GM19099 (cell line): ENCODE measurements at regions not wholly inside any gene's neighbourhood (a gene's known extent, or its start where the extent isn't known, plus 50 kb on each side); places are given as distances from the start of the nearest gene placed in this dataset.

Source experiments
- POLR2A ChIP-seq: IDR thresholded peaks from 3 replicates; pipeline ENCODE4 v1.6.1; 2011; ENCODE audit warnings: low read depth; ENCODE audit not compliant: insufficient read length; ENCODE audit errors: extremely low read depth

- no peak for TF ChIP-seq POLR2A
Observed at GRCh38 chr3:118564800-118565199, 469.8 kb downstream of the IGSF11 start.

- TF ChIP-seq POLR2A: no peak
Observed at GRCh38 chr3:118573912-118574311, 460.7 kb downstream of the IGSF11 start.

DNA sequence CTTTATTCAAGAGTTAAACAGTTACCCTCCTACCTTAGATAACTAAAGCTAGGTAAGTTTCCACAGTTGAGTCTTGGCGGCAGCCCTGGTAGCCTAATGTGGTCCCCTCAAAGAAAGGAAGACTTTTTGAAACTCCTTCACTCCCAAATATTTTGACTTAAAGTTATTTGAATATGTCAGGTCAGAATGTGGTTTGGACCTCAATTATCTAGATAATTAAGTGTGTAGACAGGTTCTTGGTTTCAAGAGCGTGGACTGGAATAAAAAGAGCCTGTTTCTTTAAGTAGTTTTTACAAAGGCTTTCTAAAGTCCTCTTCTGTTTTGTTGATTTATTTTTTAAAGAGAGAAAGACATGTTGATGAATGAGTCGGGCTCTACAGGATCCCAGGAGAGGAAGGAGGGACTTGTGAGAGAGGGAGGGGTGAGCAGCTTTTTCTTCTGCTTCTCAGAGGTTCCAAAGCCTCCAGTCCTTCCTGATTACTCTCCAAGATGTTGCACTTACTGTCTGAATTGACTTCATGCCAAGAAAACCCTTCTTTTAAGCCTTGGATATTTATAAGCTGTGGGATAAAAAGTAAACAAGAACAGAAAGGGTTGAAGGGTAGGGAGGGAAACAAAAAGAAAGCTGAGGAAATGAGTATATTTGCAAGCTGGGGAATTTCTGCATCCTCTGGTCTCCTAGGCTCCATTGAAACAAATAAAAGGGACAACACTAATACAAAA lies 457.4 kb downstream of the IGSF11 start:
- TF ChIP-seq POLR2A: no peak

- no peak for TF ChIP-seq POLR2A
Observed at GRCh38 chr3:118578559-118578958, 456.1 kb downstream of the IGSF11 start.

DNA sequence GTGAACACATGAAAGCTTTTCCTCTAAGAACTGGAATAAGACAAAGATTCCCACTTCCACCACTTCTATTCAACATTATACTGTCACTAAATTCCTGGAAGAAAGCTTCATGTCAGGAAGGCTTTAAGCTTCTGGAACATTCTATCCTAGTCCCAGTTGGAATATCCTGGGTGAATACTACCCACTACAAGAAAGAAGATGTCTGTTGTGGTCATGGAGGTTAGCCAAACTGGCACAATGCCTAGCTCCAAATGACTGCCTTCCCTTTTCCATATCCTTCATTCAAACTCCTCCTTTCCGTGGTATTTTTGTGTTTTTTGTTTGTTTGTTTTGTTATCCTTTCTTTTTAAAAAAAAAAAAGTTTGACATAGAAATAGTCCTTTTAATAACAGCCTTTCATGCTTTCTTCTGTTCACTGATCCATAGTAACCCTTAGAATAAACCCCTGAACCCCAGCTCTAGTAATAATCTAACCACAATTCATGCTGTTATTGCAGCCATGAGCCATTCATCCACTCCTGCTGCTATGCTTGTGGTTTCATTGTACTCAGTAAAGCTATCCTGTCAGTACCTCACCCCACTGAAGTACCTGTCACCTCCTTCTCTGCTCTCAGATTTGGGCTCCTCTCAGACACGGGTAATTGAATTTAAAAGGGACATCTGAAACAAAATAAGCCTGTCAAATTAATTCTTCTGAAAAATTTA lies 447.5 kb downstream of the IGSF11 start:
- TF ChIP-seq POLR2A: no peak

DNA sequence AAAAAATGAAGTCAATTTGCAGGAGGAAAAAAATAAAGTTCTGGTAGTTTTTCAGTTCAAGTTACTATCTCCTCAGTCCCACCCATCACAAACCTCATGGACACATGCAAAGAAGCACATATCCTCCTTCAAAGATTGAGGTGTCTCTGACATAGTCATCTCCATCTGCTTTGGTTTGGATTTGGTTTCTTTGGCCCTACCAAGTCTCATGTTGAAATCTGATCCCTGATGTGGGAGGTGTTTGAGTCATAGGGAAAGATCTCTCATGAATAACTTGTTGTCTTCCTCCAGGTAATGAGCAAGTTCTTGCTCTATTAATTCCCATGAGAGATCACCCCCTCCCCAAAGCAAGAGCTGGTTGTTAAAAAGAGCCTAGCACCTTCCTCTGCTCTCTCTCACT lies 446.8 kb downstream of the IGSF11 start:
- no peak for TF ChIP-seq POLR2A

DNA sequence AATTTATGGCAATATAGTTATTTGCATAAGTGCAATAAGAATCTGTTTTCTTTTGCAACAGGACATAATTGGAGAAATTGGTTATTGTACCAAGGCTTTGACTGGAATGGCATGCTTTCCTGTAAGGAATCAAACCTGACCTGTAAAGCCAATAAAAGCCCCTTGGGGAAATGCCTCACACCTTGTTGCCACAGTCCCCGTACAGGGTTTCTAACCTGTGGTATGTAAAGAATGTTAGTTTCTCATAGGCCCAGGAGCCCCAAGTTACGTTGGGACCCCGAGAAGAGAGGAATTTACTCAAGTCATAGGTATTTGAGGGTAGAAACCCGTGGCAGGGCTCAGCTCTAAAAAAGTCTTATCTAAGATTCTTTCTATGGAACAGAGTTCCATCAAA lies 441.4 kb downstream of the IGSF11 start:
- TF ChIP-seq POLR2A: no peak

DNA sequence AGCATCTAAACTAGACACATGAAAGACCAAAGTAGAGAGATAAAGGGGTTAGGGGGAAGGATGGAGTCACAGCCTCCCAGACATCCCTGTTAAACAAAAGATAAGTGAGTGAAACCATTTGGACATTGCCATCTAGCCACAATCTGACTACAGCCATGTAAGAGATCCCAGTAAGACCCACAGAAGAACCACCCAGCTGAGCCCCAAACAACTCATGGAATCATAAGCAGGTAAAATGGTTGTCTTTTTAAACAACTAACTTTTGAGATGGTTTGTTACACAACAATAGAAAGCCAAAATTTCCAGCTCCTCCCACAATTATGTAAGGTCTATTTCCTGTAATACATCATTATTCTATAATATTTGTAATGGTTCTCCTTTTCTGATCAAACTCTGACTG lies 437.5 kb downstream of the IGSF11 start:
- no peak for TF ChIP-seq POLR2A

DNA sequence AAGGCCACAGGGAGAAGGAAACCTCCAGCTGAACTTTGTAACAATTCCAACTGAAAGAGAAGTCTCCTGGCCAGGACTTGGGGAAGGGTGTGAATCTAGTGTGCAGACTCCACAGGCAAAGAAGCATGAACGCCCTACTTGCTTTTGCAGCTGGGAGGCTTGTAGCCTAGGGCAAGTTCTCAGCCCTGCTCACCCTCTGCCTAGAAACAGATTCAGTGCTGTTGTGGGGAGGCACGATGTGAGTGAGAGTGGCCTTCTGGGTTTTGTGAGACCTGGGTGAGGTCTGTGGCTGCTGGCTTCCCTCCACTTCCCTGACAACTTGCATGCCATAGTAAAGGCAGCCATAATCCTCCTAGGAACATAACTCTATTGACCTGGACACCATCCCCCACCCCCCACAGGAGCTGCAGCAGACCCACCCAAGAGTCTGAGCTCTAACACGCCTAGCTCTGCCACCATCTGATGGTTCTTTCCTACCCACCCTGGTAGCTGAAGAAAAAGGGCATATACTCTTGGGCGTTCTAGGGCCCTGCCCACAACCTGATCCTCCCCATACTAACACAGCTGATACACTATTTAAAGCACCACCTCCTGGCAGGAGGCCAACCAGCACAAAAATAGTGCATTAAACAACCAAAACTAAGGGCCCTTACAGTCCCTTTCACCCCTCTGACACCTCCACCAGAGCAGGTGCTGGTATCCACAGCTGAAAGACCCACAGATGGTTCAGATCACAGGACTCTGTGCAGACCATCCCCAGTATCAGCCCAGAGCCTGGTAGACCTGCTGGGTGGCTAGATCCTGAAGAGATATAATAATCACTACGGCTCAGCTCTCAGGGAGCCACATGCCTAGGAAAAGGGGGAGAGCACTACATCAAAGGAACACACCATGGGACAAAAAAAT lies 426.5 kb downstream of the IGSF11 start:
- TF ChIP-seq POLR2A: no peak

- no peak for TF ChIP-seq POLR2A
Observed at GRCh38 chr3:118618247-118619040, 416.2 kb downstream of the IGSF11 start.

- no peak for TF ChIP-seq POLR2A
Observed at GRCh38 chr3:118626453-118626852, 408.2 kb downstream of the IGSF11 start.

GRCh38 chr3:118628704-118629341 lies 405.8 kb downstream of the IGSF11 start:
- no peak for TF ChIP-seq POLR2A

- no peak for TF ChIP-seq POLR2A
Observed at GRCh38 chr3:118629821-118630220, 404.8 kb downstream of the IGSF11 start.

GRCh38 chr3:118635711-118636110 lies 398.9 kb downstream of the IGSF11 start:
- no peak for TF ChIP-seq POLR2A
